M059J (cell line): ENCODE measurements at regions not wholly inside any gene's neighbourhood (a gene's known extent, or its start where the extent isn't known, plus 50 kb on each side); places are given as distances from the start of the nearest gene placed in this dataset.

ENCODE experiments used
- DNase-seq: peaks from one replicate; pipeline ENCODE4 v3.0.0-alpha.2; 2012; ENCODE audit warnings: low read depth

- DNase-seq: peak; percentile 11
Observed at GRCh38 chr20:59403261-59403961, 103.0 kb downstream of the EDN3 start.

GRCh38 chr20:59403962-59404314 lies 103.5 kb downstream of the EDN3 start:
- DNase-seq: no peak

GRCh38 chr20:59404749-59405148 lies 104.3 kb downstream of the EDN3 start:
- DNase-seq: no peak

DNA sequence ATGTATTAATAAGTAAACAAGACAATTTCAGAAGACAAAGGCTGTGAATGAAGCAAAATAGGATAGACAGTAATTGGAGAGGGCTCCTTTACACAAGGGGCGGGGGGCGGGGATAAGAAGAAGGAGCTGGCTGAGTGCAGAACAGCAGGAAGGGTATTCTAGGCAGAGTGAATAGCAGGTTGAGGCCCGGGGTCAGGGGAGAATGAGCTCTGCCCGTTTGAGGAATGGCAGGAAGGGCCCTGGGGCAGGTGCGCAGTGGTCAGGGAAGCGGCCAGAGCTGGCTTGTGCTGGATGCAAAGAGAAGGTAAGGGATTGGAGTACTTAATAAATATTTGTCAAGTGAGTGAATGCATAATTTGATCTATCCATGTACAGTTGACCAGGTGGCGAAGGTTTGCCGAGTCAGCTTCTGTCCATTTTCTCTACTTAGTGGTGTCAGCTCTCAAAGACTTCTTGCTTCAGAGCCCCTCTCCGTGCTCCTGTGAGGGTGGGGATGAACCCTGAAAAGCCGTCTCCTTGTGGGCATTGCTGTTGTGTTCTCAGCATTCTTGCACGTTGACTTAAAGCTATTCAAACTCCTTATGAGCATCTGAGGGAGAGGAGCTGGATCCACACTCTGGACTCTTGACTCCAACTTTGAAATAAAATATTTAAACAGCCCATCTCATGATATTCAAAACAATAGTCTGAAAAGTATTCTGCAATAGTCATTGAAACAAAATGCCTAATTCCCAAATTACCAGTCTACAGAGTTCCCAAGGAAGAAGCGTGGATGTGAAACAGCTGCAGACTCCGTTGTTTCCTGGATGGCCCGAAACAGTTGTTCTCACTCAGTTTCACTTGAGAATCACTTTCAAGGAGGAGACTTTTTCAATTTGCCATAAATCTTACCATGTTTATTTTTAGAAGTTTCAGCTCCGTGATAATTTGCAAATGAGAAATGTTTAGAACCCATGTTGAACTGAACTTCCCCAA lies 105.1 kb downstream of the EDN3 start:
- DNase-seq: no peak

GRCh38 chr20:59406446-59406845 lies 106.0 kb downstream of the EDN3 start:
- DNase-seq: no peak

- no peak for DNase-seq
Observed at GRCh38 chr20:59411170-59411569, 110.8 kb downstream of the EDN3 start.

- DNase-seq: no peak
Observed at GRCh38 chr20:59411589-59411988, 111.2 kb downstream of the EDN3 start.

DNA sequence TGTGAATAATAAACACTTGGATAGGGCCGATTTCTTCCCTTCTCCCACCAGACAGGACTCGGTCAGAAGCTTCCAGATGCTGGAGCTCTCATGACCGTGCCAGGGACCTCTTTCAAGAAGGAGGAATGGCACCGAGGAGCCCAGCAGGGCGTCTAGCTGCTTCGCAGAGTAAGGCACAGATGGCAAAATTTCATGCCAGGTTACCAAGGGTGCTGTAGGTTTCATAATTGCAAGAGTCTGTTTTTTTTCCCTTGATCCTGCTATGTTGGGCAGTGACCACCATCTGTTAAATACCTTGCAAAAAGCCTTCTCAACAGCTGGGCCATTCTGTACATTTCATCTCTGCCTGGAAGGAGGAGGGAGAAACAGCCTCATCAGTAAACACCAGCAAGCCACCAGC lies 111.8 kb downstream of the EDN3 start:
- no peak for DNase-seq

GRCh38 chr20:59412875-59413284 lies 112.5 kb downstream of the EDN3 start:
- no peak for DNase-seq

DNA sequence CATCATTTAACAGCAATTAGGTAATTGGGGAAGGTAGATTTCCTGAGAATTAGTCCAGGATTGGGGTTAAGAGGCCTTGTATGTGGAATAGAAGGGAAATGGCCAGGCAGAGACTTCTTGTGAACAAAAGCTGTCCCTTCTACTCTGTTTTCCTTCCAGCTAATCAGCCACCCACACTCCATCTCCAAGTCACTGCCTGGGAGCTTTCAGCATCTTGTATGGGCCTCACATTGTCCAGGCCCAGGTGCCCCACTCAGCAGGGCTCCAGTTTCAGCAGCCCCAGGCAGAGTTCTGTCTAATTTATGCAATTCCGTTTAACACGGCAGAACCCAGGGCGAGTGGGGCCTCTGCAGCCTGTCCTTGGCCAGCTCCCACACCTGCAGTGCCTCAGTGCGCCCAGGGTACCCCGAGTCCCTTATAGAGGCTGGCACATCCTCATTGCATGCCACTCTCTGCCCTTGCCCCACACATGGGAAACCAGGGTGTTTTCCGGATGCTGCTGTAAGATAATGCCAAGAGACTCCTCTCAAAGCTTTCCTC lies 113.0 kb downstream of the EDN3 start:
- DNase-seq: no peak

DNA sequence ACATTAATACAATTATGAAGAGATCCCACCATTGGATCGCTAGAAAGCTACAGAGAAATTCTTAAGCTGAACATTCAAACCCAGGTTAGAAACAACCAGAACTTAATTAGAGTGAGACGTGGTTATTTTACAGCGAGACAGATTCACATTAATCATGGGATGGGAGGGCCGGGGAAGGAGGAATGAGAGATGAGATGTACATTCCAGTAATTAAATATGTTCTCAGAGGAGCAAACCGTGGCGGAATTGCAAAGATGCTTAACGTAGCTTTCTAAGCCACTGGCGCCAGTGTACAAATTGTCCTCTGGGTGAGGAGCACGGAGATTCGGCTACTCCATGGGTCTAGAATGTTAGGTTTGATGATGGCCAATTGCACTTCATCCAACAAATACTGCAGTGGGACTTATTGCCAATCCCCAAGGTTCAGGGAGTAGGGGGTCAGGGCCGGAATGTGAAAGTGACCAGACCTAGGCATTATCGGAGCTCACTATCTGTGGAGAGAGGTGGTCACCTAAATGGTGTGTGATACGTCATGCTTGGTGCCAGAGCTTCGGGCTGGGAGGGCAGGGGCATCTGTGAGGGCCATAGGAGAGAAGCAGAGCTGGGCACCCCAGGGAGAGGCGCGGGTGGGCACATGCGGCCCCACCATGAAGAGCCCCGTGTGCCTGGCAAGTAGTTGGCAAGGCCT lies 114.7 kb downstream of the EDN3 start:
- no peak for DNase-seq

DNA sequence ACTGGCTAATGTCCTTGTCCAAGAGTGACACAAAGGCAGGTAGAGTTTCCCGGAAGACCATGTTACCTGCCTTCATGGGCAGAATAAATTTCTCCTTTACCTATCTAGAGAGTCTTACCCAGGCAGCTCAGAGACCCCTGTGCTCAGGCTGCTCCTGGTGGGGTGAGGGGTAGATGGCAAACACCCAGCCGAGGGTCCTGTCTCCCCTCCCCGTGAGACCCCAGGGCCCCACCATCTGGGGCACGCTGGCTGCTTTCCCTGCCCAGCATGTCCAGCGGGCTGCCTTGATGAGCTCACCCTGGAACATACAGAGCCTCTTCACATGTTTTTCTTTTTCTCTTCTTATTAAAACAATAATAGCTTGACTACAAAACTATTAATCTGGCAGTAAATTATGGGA lies 116.5 kb downstream of the EDN3 start:
- no peak for DNase-seq

DNA sequence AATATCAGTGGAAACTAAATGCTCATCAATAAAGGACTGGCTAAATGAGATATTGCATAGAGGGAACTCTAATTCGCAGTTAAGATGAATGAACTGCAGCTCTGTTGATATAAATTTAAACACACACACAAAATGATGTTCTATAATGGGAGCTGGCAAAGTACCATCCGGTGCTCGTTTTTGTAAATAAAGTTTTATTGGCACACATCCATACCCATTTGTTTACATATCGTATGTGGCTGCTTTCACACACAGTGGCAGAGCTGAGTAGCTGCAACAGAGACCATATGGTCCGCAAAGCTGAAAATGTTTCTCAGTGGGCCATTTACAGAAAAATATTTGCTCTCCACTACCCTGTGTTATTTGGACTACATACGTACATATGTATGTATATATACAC lies 120.7 kb downstream of the EDN3 start:
- no peak for DNase-seq

DNA sequence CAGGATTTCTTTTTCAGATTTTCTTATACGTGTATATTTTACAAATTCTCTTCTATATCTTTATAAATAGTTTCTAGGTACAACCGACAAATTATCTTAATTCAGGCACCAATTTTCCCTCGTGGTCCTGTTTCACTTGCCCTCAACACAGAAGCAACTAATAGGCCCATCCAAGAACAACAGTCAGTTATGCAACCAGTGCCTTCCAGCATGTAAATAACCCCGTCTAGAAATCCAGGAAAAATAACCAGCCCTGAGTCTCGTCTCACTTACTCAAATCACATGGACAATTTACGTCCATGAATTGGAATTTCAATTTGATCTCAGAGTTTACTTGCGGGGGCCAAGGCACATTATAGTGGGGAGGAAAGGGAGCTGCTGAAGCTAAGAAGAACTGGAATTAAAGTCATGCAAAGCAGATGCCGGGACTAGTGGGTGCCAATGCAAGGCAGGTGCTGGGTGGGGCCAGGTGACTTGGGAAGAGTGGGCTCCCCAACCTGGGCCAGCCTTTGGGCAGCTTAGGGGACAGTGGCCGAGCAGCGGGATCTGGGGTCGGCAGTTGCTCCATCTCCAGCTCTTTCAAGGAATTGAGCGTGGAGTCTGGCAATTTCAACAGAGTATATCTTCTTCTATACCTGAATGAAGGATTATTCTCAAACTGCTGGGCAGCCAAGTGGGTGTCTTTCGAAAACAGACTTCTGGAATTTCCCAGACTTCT lies 121.7 kb downstream of the EDN3 start:
- no peak for DNase-seq

DNA sequence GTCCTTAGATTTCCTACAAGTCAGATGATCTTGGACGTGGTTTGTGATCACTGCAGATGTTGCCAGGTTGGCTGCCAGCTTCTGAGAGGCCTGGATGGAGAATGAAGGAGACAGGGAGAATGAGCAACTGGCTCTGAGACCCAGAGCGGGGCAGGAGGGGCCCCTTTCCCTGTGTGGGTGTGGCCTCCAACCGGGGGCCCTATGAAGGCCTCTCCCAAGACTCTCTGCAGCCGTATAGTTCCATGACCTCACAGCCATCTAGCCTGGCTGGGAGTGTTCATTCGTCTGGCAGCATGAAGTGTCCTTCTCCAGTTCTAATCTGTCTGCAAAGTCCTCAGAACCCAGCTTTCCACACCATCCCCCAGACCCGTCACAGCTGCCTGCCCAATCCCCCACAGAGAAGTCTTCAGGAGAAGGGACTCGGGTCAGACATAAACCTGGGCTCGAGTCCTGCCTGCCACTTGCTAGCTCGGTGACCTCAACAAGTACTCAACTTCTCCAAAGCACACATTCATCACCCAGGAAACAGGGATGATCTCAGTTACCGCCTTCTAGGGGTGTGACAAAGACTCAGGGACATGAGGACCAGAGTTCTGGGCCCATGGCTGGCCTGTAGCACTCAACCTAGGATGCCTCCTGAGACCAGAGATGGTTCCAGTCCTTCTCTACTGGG lies 122.6 kb downstream of the EDN3 start:
- no peak for DNase-seq

GRCh38 chr20:59424976-59425375 lies 124.6 kb downstream of the EDN3 start:
- DNase-seq: no peak

DNA sequence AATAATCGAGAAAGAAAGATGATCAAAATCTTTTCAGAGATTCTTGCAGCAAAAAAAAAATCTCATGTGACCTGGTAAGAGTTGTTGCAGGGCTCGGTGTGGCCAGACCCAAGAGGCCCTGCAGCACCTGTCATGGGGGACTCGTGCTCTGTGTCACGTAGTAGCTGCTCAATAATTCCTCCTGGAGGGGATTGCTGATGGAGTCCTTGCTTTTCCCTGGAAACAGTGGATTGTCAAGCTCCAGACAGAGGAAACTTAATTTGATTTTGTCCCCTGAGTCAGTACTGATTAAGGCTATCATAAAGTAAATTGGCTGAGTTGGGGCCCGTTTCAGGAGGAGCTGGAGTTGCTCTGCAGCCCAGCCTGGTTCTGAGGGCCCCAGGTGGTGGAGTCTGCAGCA lies 125.2 kb downstream of the EDN3 start:
- DNase-seq: no peak

DNA sequence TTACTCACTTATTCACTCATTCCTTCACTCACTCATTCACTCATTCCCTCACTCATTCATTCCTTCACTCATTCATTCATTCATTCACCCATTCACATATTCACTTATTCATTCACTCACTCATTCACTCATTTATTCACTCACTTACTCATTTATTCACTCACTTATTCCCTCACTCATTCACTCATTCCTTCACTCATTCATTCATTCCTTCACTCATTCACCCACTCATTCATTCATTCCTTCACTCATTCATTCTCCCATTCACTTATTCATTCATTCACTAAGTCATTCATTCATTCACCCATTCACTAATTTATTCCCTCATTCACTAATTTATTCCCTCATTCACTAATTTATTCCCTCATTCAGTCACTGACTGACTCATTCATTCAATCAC lies 127.6 kb downstream of the EDN3 start:
- no peak for DNase-seq

- DNase-seq: peak; percentile 24
Observed at GRCh38 chr20:59428441-59429205, 128.2 kb downstream of the EDN3 start.

DNA sequence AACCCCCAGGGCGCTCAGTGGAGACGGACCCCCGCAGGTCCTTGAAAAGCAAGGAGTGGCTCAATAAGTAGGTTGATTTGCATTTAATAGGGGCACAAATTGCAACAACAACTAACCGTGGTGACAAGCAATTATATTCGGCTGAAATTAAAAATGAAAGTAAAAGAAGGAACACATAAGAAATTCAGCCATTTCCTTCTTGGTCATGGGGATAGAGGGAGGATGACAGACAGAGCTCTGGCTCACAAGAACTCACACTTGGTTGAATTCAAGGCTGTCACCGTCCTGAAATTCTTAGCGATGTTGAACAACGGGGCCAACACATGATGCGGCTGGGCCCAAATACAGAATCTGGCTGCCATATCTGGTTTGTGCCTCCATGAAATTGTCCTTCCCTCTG lies 129.0 kb downstream of the EDN3 start:
- peak; percentile 19 for DNase-seq
